SKM-1 (cell line): ENCODE measurements at regions not wholly inside any gene's neighbourhood (a gene's known extent, or its start where the extent isn't known, plus 50 kb on each side); places are given as distances from the start of the nearest gene placed in this dataset.

Source experiments
- DNase-seq: peaks from one replicate; lab custom pipeline; 2025; ENCODE audit not compliant: unreplicated experiment; lab: John Stamatoyannopoulos, UW

DNA sequence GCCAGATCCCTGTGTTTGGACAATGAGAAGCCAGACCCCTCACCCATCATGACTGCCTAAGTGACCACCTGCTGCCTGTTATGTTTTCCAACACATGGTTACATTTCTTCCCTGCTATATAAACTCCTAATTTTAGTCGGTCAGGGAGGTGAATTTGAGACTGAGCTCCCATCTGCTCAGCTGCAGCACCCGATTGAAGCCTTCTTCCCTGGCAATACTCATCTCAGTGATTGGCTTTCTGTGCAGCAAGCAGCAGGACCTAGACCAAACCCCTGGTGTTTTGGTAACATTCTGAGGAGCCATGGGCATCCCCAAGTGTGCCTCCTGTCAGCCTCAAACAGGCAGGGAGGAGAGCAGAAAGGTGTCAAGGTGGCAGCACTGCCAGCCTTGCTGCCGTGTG lies 141.2 kb downstream of the CD8B2 start:
- no peak for DNase-seq

DNA sequence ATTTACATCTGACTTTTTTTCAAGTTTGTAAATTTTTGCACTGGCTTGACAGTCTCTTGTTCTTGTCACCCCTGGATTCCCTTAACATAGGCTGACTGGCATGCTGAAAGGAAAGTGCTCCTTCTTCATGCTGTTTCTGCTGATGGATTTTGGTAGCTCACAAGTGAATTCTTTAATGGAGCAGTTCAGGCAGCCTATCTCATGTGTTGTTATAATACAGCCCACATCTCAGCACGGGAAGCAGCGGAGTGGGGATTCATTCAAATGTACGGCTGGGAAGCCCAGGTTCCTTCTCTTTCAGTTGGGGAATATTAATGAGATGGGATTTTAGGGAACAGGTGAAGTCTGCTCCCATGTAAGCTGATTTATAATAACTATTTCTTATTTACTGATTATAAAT lies 142.8 kb downstream of the CD8B2 start:
- DNase-seq = no peak

DNA sequence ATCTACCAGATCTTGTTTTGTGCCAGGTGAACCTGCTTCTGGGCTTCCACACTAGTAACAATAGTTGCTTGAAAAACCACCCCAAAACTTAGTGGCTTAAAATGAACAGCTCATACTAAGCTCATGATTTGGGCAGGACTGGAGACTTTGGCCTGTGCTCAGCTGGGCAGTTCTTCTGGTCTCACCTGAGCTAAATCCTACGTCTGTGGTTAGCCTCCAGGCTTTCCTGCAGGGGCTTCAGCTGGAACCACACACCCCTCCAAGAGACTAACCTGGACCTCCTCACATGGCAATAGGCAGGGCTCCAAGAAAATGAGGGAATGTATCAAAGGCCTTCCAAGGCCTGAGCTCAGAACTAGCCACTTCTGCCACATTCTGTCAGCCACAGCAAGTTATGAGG lies 144.1 kb downstream of the CD8B2 start:
- DNase-seq = no peak

DNA sequence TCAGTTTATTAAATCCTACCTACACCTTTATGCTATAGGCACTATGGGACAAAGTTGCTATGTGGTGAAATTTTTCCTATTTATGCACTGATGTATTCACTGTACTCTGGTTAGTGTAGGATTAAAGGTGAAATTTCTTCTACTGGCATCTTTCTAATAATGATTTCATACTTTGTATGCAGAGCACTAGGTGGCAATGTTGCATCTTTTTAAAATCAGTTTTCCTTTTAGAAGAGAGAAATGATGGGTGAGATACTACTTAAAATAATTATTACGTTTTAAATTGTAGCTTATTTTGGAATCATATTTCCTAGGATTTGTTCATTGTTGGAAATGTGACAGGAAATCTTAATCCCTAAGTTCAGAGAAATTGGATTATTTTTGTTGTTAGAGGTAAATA lies 150.9 kb downstream of the CD8B2 start:
- no peak for DNase-seq

DNA sequence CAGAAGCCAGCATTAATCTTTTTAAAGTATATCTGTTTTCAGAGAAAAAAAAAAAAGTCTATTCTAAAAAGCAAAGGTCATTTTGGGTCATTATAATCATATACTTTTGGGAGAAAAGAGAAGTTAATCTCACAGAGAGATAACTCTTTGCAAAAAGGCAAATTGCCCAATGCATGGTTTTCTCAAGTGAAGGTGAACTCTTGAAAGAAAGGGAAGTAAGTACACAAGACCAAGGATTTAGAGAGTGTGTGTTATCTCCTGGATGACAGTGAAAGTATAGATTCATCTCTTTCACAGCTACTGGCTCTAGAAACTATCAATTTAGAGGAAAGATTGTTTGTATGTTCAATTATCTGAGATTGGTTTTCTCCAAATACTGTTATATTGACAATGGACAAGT lies 151.4 kb downstream of the CD8B2 start:
- peak; percentile 72 for DNase-seq

DNA sequence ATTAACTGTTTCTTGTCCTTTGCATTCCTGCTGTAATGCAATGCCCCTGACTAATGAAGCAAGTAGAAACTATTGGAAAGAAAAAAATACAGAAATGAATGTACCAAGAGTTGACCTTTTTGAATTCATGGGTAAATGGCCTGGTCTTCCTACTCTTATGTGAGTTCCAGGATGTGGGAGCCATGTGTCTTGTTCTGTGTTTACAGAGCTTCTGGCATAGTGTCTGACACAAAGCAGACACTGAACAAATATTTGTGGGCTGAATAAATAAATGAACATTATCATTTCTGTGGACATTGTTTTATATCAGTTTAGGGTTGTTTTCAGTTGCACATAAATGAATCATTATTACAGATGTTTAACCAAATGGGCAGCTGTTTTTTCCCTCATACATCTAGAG lies 155.5 kb downstream of the CD8B2 start:
- DNase-seq = no peak

DNA sequence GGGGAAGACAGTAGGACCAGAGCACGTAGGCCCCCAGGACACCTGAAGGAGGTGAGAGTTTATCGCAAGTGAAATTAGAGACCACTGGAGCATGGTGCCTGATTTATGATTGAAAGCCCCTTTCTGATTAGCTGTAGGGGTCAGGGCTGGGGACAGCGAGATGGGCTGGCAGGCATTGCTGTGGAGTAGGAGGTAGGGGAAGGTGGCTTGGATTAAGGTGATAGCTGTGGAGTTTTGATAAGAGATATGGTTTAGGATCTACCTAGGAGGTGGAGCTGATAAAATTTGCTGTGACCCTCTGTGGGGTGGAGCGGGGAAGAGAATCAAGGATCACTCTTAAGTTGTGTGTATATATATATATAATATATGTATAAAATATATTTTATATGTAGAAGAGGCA lies 157.5 kb downstream of the CD8B2 start:
- no peak for DNase-seq

DNA sequence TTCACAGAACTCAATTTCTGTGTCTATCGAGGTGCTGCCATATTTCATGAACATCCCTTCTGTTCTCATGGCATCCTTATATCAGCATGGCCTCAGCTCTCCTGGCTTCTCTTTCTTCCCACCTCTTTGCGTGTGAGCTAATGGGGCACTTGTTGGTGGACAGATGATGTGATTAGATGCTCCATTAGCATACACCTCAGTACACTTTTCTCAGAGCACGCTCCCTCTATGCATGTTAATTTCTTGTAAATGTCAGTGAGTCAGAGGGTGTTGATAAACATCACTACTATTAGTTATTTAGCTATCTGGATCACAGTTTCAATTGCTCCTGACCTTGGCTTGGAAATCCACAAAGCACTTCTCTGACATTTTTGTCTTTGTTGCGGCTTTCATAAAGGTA lies 159.4 kb downstream of the CD8B2 start:
- DNase-seq = no peak

DNA sequence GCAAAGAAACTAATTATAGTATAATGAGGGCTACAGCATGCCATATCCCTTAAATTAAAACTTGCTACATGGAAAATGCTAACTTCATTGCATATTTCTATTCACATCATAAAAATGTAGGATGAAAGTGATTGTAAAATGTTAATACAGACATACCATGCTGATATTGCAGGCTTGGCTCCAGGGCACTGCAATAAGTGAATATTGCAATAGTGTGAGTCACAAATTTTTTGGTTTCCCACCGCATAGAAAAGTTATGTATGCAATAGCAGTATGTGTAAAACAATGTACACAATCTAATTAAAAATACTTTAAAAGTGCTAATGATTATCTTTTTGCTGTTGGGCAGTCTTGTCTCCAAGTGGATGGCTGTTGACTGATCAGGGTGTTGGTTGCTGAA lies 162.1 kb downstream of the CD8B2 start:
- DNase-seq = no peak

DNA sequence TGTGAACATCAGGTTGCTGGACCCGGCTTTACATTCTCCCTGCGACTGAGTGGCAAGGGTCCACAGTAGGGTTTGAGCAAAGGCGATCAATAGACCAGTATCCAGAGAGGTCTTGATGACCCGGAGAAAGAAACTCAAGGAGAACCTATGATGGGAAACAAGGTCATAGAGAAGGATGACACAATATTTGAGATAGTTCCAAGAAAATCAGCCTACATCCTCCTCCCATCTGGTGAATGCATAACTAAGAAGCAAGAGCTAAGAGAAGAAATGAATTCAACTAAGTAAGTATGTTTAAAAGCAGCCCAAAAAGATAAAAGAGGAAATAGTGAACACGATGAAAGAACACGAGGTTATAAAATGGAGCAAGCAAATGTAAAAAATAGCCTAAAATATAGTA lies 166.3 kb downstream of the CD8B2 start:
- DNase-seq = no peak

DNA sequence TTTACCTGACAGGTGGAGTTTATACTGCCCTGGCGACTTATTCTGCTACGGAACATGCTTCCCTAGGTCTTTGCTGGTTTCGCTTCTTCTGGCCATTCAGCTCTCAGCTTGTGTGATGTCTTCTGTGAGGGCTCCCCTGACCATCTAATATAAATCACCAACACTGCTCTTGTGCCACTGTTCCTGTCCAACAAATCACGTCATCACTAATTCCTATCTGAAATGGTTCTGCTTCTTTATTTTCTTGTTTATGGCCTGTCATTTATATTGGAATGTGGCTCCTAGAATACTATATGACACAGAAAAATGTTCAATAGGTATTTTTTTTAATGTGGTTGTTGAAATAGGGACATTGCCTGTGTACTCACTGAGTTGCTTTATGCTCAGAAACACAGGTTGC lies 171.5 kb downstream of the CD8B2 start:
- DNase-seq = no peak

DNA sequence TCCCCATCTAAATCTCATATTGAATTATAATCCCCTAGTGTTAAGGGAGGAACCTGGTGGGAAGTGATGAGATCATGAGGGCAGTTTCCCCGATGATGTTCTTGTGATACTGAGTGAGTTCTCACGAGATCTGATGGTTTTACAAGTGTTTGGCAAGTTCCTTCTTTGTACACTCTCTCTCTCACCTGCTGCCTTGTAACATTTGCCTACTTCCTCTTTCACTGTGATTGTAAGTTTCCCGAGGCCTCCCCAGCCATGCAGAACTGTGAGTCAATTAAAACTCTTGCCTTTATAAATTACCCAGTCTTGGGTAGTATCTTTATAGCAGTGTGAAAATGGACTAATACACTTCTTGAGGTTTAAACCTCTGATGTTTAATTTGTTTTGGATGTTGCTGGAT lies 177.5 kb downstream of the CD8B2 start:
- peak; percentile 72 for DNase-seq

DNA sequence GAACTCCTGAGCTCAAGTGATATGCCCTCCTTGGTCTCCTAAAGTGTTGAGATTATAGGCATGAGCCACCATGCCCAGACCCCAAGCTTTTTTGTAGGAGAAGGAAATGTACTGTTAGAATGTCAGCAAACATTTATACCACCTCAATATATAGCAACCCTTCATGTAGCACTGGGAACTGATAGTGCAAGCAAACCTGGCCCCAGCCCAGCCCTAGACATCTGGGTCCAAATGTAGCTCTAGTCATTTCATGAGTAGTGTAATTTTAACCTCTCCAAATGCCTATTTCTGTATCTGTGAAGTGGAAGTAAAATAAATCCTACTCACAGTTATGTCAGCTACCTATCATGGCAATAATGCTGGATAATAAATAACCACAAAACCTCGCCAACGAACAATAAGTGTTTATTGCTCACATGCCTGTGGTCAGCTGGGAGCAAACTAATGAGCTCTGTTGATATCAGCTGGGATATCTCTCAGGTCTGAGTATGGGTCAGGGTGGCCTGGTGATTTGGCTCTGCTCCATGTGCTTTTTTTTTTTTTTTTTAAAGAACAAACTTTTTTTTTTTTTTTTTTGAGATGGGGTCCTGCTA lies 180.4 kb downstream of the CD8B2 start:
- DNase-seq = no peak

DNA sequence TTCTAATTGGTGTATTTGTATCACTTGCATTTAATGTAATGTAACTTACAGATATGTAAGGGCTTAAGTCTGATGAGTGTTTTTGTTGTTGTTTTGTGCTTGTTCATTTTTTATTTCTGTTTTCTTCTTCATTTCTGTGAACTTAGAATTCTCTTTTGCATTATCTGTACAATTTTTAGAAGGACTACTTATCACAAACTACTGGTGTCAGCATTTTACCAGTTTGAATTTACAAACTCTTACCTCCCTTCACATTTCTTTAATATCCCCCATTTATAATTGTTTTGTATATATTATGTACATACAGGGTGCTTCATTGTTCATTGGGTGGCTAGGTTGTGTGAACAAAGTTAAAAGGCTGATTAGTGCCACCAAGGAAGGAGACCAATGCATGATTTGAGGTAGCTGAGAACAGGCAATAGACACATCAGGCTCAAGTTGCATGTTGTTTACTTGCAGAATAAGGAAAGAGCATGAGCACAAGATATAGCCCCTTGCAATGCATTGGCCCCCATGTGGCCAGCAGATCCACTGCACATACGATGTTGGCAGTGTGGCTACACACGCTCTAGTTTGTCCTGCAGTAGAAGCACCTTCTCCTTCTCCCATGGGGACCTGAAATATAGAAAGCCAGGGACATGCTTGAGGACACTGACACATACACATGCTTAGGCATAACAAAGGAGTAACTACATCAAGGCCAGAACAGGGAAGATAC lies 198.2 kb downstream of the CD8B2 start:
- no peak for DNase-seq

DNA sequence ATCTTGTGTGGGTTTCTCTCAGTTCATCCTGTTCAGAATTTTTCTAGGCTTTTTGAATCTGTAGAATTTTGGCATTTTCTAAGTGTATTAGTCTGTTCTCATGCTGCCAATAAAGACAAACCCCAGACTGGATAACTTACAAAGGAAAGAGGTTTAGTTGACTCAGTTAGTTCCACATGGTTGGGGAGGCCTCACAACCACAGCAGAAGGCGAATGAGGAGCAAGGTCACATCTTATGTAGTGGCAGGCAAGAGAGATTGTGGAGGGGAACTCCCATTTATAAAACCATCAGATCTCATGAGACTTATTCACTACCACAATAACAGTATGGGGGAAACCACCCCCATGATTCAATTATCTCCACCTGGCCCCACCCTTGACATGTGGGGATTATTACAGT lies 199.2 kb downstream of the ST6GAL2 start:
- DNase-seq = no peak

DNA sequence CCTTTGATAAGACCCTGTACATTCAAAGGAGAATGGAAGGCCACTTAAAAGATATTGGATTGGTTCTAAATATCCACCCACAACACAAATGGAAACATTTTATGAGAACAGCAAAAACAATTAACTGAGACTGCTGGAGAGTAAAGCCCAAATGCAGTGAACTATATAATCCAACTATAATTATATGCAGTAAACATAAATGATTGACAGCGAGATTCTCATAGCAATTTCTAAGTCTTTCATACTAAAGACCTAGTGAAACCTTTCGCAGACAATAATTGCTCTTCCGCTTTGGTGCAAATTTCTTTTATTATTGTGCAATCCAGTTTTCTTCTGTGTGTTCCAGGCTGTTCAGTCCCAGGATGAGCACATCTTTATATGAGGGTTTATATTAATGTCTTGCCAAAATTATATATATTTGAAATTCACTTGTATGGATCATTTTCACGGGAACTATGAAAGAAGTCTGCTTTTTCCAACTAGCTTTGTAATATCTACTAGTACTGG lies 190.9 kb downstream of the ST6GAL2 start:
- no peak for DNase-seq

DNA sequence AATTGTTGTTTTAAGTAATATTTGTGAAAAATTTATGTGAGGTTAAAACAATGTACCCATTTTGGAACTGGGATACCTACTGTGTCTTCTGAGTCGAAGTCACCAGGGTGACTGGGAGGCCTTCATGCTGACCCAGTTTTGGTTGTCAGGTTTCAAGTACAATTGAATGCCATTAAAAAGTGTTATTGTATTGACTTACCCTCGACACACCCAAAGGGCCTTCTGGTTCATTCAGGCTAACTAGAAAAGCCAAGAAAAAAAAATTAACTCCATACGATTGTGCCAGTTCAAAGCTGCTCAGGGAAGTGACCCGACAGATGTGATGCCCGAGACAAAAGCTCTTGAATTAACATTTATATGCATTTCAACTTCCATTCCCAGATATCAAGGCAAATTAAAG lies 190.0 kb downstream of the ST6GAL2 start:
- DNase-seq = no peak

DNA sequence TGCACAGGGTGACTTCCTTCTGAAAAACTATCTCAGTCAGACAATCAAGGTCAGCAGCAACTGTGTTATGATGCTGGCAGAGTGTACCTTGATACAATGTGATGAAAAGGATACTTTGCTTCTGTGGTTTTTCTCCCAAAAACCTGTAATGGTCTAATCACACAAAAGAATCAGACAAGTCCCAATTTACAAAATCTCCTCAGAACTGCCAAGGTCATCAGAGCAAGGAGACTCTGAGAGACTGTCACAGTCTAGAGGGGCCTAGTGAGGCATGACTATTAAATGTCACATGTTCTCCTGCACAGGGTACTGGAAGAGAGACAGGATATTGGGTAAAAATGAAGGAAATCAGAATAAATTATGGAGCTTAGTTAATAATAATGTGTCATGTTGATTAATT lies 185.4 kb downstream of the ST6GAL2 start:
- DNase-seq = no peak

DNA sequence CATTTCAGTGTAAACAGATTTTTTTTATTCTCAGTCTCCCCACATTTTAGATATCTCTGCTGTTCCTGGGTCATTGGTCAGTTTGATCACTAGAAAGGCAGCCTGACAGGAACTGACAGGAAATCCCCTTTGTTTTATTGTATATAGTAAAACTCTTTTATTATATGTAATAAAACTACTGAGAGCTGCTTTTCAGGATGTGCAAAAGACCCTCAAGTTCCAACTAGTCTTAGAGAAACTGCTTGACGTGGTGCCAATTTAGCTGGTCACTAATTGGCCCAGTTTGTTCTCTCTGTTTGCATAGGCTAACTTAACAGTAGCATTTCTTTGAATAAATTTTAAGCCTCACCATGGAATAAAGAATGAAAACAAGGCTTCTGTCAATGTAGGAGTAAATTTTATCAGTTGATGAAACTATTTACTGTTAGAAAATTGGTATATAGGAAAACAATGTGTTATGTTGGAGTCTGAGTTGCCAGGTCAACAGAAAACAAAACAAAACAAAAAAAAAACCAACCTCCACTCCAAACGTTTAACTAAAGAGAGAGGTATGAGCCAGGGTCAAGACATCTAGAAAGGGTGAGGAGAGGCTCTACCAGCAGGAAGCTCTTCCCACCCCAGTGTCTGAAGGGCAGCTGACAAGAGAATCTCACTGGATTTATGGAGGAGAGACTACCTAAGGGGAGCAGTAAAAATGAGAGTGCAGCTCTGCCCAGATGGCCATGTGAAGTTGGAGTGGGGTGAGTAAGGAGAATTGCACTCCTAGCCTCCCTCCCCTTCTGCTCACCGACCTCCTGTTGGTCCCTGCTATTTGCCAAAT lies 184.6 kb downstream of the ST6GAL2 start:
- no peak for DNase-seq

DNA sequence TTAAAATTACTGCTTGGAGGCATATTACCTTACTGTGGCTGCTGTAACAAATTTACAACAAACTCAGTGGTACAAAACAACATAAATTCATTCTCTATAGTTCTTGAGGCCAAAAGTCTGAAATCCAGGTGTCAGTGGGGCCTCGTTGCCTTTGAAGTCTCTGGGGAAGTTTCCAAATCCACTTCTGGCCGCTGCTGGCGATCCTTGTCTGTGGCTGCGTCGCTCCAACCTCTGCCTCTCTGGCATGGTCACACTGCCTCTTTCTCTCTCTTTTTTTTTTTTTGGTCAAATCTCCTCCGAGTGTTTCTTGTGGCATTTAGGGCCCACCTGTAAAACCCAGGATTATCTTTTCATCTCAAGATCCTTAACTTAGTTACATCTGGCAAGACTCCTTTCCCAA lies 182.8 kb downstream of the ST6GAL2 start:
- no peak for DNase-seq

DNA sequence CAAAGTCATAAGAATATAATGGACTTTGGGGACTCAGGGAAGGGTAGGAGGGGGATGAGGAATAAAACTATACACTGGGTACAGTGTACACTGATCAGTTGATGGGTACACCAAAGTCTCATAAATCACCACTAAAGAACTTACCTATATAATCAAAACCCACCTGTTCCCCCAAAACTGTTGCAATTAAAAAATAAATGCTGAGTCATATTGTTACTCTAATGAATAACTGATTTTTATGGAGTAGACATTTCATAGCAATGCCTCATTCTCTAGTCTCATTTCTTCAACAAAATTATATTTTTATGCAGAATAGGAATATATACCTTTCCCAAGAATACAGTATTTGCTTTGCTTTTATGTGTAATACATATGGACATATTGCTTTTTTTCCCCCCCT lies 181.2 kb downstream of the ST6GAL2 start:
- DNase-seq = no peak

DNA sequence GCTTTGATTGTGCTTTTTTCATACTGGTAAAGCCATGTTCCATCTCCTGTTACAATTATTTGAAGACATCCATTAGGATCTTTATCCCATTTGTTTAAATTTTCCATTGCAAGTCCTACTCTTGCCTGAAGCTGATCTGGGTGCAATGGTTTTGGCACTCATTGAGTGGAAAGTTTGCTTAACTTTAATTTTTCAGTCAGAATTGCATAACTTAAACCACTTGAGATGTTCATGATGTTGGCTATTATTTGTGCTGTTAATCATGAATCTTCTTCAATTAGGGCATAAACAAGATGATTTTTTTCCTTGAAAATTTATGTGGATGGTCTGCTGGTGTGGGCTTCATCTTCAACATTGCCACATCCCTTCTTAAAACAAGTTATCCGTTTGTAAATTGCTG lies 180.1 kb downstream of the ST6GAL2 start:
- DNase-seq = no peak
